Upper lobe of left lung (tissue), 4 donors: ENCODE measurements at regions not wholly inside any gene's neighbourhood (a gene's known extent, or its start where the extent isn't known, plus 50 kb on each side); places are given as distances from the start of the nearest gene placed in this dataset.

Experiments
- CTCF ChIP-seq, 6 experiments: fragments of 450-650 bp in 4 of 6; fragments of 200-600 bp in 2 of 6; sonication (generic) in 2 of 6; IDR thresholded peaks; one replicate each; pipeline ENCODE4 v1.5.1; 2016 to 2019; ENCODE audit warnings: antibody characterized with exemption in 6 of 6
- POLR2A ChIP-seq, 4 donors: fragments of 450-650 bp; IDR thresholded peaks; one replicate each; pipeline ENCODE4 v1.5.1; 2016 to 2017; ENCODE audit warnings: antibody characterized with exemption in 4 of 4, mild to moderate bottlenecking in 2 of 4
- POLR2AphosphoS5 ChIP-seq, 2 donors: sonication (generic); formaldehyde crosslinking; IDR thresholded peaks; one replicate each; pipeline ENCODE4 v1.5.1; 2017; ENCODE audit warnings: antibody characterized with exemption in 2 of 2

DNA sequence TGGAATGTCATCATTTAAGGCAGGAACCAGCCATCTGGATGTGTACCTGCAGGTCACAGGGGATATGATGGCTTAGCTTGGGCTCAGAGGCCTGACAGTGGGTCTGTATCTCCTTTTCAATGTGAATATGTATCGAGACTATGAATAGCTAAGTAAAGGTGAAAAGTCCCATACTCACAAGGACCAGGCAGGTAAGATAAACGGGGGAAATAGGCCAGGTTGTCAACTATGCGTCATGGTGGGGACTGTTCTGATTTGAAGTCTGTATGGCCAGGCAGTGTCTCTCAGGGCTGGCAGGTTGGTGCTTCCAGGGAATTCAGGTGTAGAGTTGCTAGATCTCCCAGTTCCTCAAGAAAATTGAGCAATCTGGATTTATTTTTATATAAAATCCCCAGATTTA, 987.9 kb upstream of the WWC1 start:
- TF ChIP-seq CTCF (IDR thresholded peaks at IDR 0.05) (no peak), POLR2AphosphoS5 (IDR thresholded peaks at IDR 0.05) (no peak), POLR2A (IDR thresholded peaks at IDR 0.05) (no peak)
